Gastroesophageal sphincter (tissue), 4 donors: ENCODE measurements at regions not wholly inside any gene's neighbourhood (a gene's known extent, or its start where the extent isn't known, plus 50 kb on each side); places are given as distances from the start of the nearest gene placed in this dataset.

ENCODE experiments used
- ATAC-seq: fragments of 150-250 bp; one replicate; pipeline ENCODE4 v1.9.1; 2016; ENCODE audit warnings: mild to moderate bottlenecking, moderate library complexity
- H3K27ac ChIP-seq, 4 donors: fragments of 200-600 bp; sonication (generic) in 3 of 4; 1 replicate in 3 of 4; 2 replicates in 1 of 4; pipeline ENCODE4 v1.5.1; 2016 to 2019
- H3K27me3 ChIP-seq: fragments of 200-600 bp; sonication (generic); one replicate; pipeline ENCODE4 v1.5.1; 2019
- H3K36me3 ChIP-seq, 2 donors: fragments of 200-600 bp; sonication (generic); one replicate each; pipeline ENCODE4 v1.5.1; 2019; ENCODE audit warnings: control low read depth in 1 of 2
- H3K4me1 ChIP-seq, 3 donors: fragments of 200-600 bp; sonication (generic); 1 replicate in 2 of 3; 2 replicates in 1 of 3; pipeline ENCODE4 v1.5.1; 2016 to 2019; ENCODE audit warnings: control low read depth in 2 of 3
- H3K4me3 ChIP-seq, 2 donors: fragments of 200-600 bp; sonication (generic); one replicate each; pipeline ENCODE4 v1.5.1; 2019; ENCODE audit warnings: mild to moderate bottlenecking in 1 of 2, moderate library complexity in 1 of 2
- H3K9me3 ChIP-seq, 3 donors: fragments of 200-600 bp; sonication (generic); one replicate each; pipeline ENCODE4 v1.5.1; 2017 to 2019; ENCODE audit warnings: control low read depth in 2 of 3
- EP300 ChIP-seq: sonication (generic); formaldehyde crosslinking; IDR thresholded peaks from one replicate; pipeline ENCODE4 v1.6.1; 2017; ENCODE audit warnings: antibody characterized with exemption, mild to moderate bottlenecking
- POLR2A ChIP-seq, 2 donors: fragments of 450-650 bp; IDR thresholded peaks; one replicate each; pipeline ENCODE4 v1.6.1; 2017; ENCODE audit warnings: antibody characterized with exemption in 2 of 2, mild to moderate bottlenecking in 2 of 2, moderate library complexity in 1 of 2
- POLR2AphosphoS5 ChIP-seq: sonication (generic); formaldehyde crosslinking; IDR thresholded peaks from one replicate; pipeline ENCODE4 v1.6.1; 2017; ENCODE audit warnings: antibody characterized with exemption
- WGBS, 2 donors: methylation state at CpG; one replicate each; pipeline ENCODE4 v1.1.5; 2018; ENCODE audit warnings: low coverage in 1 of 2; 5-methylcytosine and 5-hydroxymethylcytosine counted together
- TF ChIP-seq, protein P1 (sequence below), 4 experiments: fragments of 200-600 bp in 2 of 4; fragments of 450-650 bp in 2 of 4; sonication (generic) in 1 of 4; IDR thresholded peaks; one replicate each; pipeline ENCODE4 v1.5.1; 2017 to 2019; ENCODE audit warnings: antibody characterized with exemption in 4 of 4, mild to moderate bottlenecking in 2 of 4, moderate library complexity in 2 of 4

DNA sequence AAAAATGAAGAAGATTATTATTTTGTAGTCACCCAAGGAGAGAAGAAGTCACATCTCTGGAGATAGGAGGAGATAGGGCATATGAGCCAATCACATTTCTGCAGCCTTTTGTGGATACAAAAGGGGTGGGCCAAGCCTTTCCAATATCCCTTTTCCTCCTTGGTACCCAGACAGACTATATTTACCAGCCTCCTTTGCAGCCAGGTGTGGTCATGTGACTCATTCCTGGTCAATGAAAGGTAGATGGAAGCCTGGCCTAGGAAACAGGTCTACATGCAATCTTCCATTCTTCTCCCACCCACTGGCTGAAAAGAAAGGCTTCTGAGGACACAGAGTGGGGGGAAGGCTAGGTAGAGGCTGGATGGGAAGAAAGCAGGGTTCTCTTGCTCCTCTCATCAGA, 58.1 kb upstream of the ERG start:
- Histone ChIP-seq H3K27ac (no peak overlapping the region), H3K4me1 (no peaks in the 10 kb centered on the region), H3K27me3 (peaks cover 11% of the 10 kb centered on the region), H3K9me3 (no peaks in the 10 kb centered on the region), H3K4me3 (no peak overlapping the region), H3K36me3 (no peaks in the 10 kb centered on the region)
- ATAC-seq: no peak
- TF ChIP-seq, protein P1, sequence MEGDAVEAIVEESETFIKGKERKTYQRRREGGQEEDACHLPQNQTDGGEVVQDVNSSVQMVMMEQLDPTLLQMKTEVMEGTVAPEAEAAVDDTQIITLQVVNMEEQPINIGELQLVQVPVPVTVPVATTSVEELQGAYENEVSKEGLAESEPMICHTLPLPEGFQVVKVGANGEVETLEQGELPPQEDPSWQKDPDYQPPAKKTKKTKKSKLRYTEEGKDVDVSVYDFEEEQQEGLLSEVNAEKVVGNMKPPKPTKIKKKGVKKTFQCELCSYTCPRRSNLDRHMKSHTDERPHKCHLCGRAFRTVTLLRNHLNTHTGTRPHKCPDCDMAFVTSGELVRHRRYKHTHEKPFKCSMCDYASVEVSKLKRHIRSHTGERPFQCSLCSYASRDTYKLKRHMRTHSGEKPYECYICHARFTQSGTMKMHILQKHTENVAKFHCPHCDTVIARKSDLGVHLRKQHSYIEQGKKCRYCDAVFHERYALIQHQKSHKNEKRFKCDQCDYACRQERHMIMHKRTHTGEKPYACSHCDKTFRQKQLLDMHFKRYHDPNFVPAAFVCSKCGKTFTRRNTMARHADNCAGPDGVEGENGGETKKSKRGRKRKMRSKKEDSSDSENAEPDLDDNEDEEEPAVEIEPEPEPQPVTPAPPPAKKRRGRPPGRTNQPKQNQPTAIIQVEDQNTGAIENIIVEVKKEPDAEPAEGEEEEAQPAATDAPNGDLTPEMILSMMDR (IDR thresholded peaks at IDR 0.05): no peak
- TF ChIP-seq EP300: no peak
- TF ChIP-seq POLR2A (IDR thresholded peaks at IDR 0.05): no peak
- TF ChIP-seq POLR2AphosphoS5: no peak

DNA sequence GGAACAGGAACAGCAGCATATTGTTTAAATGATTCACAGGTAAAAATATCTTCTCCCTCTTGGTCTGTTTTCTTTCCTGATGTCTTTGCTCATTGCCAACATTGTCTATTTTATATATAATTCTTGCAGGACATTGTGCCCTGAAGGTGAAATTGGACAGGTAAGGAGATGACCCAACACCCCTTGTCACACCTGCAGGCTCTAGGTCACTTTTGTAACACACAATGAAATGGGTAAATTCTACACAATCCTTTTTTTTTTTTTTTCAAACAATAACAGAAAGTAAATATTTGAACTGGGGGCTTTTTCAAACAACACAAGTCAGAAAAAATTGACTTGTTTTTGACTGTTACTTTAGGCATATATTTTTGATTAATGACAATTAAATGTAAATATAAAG, 62.9 kb upstream of the ERG start:
- Histone ChIP-seq H3K27me3 (peaks cover 28% of the 10 kb centered on the region), H3K4me3 (no peak overlapping the region), H3K36me3 (no peaks in the 10 kb centered on the region), H3K4me1 (no peaks in the 10 kb centered on the region), H3K27ac (no peak overlapping the region), H3K9me3 (no peaks in the 10 kb centered on the region)
- no peak for ATAC-seq
- TF ChIP-seq POLR2AphosphoS5: no peak
- no peak for TF ChIP-seq EP300
- no peak for TF ChIP-seq POLR2A (IDR thresholded peaks at IDR 0.05)
- TF ChIP-seq, protein P1 (IDR thresholded peaks at IDR 0.05): no peak

DNA sequence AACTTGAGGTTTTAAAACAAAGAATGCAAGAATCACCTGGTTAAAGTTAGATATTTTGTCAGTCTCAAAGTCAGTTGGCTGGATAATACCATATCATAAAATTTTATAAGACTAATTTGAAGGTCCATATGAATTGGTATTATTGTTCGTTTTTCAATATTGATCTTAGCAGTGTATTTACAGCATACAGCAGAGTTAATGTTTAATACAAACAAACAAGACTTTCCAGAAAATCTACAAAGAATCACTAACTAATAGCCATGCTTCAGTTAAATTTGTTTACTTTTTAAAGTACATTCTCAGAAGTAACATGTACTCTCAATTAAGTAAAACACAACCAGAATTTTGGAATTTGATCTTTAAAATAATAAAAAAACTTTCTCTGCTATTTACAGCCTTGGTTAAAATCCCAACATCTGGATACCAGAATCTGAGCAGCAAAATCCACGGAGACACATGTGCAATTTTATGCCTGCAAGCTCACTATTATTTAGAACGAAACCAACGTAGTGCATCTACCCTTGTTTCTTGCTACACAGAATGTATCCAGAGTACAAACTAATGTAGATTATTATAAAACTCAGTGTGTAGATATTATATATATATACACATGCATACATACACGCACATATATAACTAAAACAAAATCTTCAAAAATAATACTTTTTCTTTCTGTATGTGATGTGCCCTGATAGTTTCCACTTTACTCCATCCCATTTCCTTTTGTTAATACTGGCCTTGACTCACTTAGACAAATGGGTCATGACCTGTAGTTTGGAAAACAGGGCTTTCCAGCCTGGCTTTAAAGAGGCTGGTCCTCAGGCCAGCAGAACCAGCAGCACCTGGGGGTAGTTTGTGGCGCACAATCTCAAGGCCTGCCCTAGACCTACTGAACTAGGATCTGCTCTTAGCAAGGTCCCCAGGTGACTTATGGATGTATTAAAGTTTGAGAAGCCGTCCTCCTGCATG, 63.6 kb upstream of the ERG start:
- no peak for ATAC-seq
- no peaks in the 10 kb centered on the region for H3K9me3 ChIP-seq
- H3K27ac ChIP-seq: no peak overlapping the region
- peaks cover 0 to under 1% (median 0%) of the 10 kb centered on the region in 3 donors for H3K4me1 ChIP-seq
- H3K4me3 ChIP-seq: no peak overlapping the region
- H3K36me3 ChIP-seq: no peaks in the 10 kb centered on the region
- WGBS, 2 donors: 75 to 76% methylated on average over 7 of the region's 7 CpGs
- TF ChIP-seq EP300: no peak
- no peak for TF ChIP-seq POLR2A (IDR thresholded peaks at IDR 0.05)
- TF ChIP-seq POLR2AphosphoS5: no peak
- TF ChIP-seq, protein P1 (IDR thresholded peaks at IDR 0.05): no peak
- peaks cover 29% of the 10 kb centered on the region for H3K27me3 ChIP-seq

DNA sequence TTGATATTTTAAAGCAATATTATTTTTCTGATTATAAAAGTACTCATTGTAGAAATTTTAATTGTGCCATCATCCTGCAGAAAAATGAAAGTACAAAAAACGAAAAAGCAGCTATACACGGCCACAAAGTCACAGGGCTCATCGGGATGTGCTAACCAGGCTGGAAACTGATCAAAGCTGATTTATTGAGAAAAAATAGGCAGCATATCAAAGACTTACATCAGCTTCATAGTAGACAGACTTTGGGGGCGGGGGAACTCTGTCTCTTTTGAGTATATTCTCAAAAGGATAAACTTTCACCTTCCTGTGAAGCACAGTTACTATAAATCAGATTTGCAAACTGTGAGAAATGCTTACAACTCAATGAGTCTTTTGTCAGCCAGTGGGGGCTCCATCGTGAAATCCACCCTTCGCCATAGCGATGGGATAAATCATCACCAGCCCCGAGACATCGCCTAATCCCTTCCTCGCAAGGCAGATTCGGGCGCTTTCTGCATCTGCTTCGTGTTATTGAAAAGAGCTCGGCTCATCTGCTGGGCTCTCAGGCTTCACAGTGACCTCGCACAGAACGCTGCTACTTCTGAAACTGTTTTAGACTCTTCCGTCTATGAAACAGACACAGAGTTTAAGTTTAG, 69.2 kb upstream of the ERG start:
- H3K9me3 ChIP-seq: no peaks in the 10 kb centered on the region
- WGBS, 2 donors: 26 to 27% methylated on average over 17 of the region's 17 CpGs
- peaks cover 0 to 15% (median 0%) of the 10 kb centered on the region in 3 donors for H3K4me1 ChIP-seq
- peaks cover 68% of the 10 kb centered on the region for H3K27me3 ChIP-seq
- no peaks in the 10 kb centered on the region for H3K36me3 ChIP-seq
- peak overlapping the region in 1 of 2 donors; percentile 21 for H3K4me3 ChIP-seq
- no peak for ATAC-seq
- no peak overlapping the region for H3K27ac ChIP-seq
- TF ChIP-seq POLR2A (IDR thresholded peaks at IDR 0.05): no peak
- TF ChIP-seq, protein P1 (IDR thresholded peaks at IDR 0.05): no peak
- TF ChIP-seq POLR2AphosphoS5: no peak
- TF ChIP-seq EP300: no peak

DNA sequence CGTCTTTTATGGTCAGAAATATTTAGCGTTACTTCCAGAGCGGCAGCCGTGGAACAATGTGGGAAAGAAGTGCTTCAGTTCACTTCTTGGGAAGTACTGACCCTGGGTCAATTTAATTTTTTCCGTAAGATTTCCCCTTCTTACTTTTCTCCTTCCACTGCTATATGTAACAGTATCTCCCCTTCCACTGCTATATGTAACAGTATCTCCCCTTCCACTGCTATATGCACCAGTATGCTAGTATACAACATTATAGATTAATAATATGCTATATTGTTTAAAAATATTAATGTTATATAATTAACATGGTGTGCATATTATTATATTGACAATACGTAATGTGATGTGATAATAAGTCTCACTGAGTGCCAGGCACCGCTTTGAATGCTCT, 69.7 kb upstream of the ERG start:
- no peak overlapping the region for H3K27ac ChIP-seq
- no peak for TF ChIP-seq POLR2AphosphoS5
- TF ChIP-seq EP300: no peak
- TF ChIP-seq, protein P1 (IDR thresholded peaks at IDR 0.05): no peak
- no peak for TF ChIP-seq POLR2A (IDR thresholded peaks at IDR 0.05)
- WGBS, 2 donors: 36 to 40% methylated on average over 7 of the region's 7 CpGs
- H3K4me1 ChIP-seq: peaks cover 0 to 15% (median 0%) of the 10 kb centered on the region in 3 donors
- no peak for ATAC-seq
- H3K4me3 ChIP-seq: peak overlapping the region in 1 of 2 donors; percentile 21
- H3K36me3 ChIP-seq: no peaks in the 10 kb centered on the region
- no peaks in the 10 kb centered on the region for H3K9me3 ChIP-seq
- peaks cover 68% of the 10 kb centered on the region for H3K27me3 ChIP-seq
